Nephron progenitor cell (in vitro differentiated cells): ENCODE measurements at regions not wholly inside any gene's neighbourhood (a gene's known extent, or its start where the extent isn't known, plus 50 kb on each side); places are given as distances from the start of the nearest gene placed in this dataset.
"Not testable (repeated sequence)": the region's sequence is repeated elsewhere in the genome, so short reads cannot be mapped to it uniquely, and the experiment has no call there.

ENCODE experiments used
- DNase-seq: peaks from one replicate; pipeline ENCODE4 v3.0.0; 2021
- H3K27ac Mint-ChIP-seq: 2 replicates; pipeline ENCODE4 v1.8.0; 2021; ENCODE audit warnings: mild to moderate bottlenecking, moderate library complexity, mixed read lengths
- H3K27me3 Mint-ChIP-seq: 2 replicates; pipeline ENCODE4 v1.8.0; 2021; ENCODE audit warnings: mild to moderate bottlenecking, low read depth, mixed read lengths; ENCODE audit not compliant: poor library complexity
- H3K36me3 Mint-ChIP-seq: 2 replicates; pipeline ENCODE4 v1.8.0; 2021; ENCODE audit warnings: low read depth, mixed read lengths
- H3K4me1 Mint-ChIP-seq: 2 replicates; pipeline ENCODE4 v1.8.0; 2021; ENCODE audit warnings: mixed read lengths
- H3K4me3 Mint-ChIP-seq: 2 replicates; pipeline ENCODE4 v1.8.0; 2021; ENCODE audit warnings: mild to moderate bottlenecking, moderate library complexity, mixed read lengths
- H3K9me3 Mint-ChIP-seq: 2 replicates; pipeline ENCODE4 v1.8.0; 2021; ENCODE audit warnings: mild to moderate bottlenecking, moderate library complexity, mixed read lengths
- CTCF ChIP-seq: fragments of 200-600 bp; sonication (generic); IDR thresholded peaks from 2 replicates; pipeline ENCODE4 v1.5.0; 2021; ENCODE audit warnings: antibody characterized with exemption

DNA sequence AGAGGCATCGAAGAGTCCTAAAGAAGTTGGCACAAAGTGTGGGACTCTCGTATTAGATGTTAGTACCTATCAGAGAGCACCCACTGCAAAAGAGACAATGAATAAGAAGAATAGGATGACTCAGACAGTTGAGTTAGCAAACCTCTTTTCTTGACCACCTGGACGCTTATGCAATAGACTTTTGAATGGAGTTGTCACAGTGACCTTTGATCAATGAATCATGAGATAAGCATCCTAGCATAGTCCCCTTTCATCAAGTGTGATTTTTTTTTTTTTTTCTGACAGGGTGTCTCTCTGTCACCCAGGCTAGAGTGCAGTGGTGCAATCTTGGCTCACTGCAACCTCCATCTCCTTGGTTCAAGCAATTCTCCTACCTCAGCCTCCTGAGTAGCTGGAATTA, 1417.9 kb upstream of the GOT2 start:
- no peak for DNase-seq
- no peak overlapping the region for H3K4me3 Mint-ChIP-seq
- peaks cover 2% of the 10 kb centered on the region for H3K27me3 Mint-ChIP-seq
- no peaks in the 10 kb centered on the region for H3K36me3 Mint-ChIP-seq
- no peak for TF ChIP-seq CTCF
- no peaks in the 10 kb centered on the region for H3K4me1 Mint-ChIP-seq
- peaks cover 19% of the 10 kb centered on the region for H3K9me3 Mint-ChIP-seq
- no peak overlapping the region for H3K27ac Mint-ChIP-seq

- Mint-ChIP-seq H3K27ac (no peak overlapping the region), H3K4me3 (no peak overlapping the region), H3K27me3 (peaks cover 2% of the 10 kb centered on the region), H3K36me3 (no peaks in the 10 kb centered on the region), H3K4me1 (no peaks in the 10 kb centered on the region), H3K9me3 (peaks cover 19% of the 10 kb centered on the region)
- no peak for DNase-seq
- TF ChIP-seq CTCF: no peak
These were observed 1416.8 kb upstream of the GOT2 start for GRCh38 chr16:60150907-60151306.

- no peaks in the 10 kb centered on the region for H3K27me3 Mint-ChIP-seq
- H3K27ac Mint-ChIP-seq: no peak overlapping the region
- no peak overlapping the region for H3K4me3 Mint-ChIP-seq
- DNase-seq: no peak
- H3K4me1 Mint-ChIP-seq: no peaks in the 10 kb centered on the region
- peaks cover 21% of the 10 kb centered on the region for H3K9me3 Mint-ChIP-seq
- TF ChIP-seq CTCF: no peak
- no peaks in the 10 kb centered on the region for H3K36me3 Mint-ChIP-seq
These were observed 1409.2 kb upstream of the GOT2 start for GRCh38 chr16:60143348-60143705.

DNA sequence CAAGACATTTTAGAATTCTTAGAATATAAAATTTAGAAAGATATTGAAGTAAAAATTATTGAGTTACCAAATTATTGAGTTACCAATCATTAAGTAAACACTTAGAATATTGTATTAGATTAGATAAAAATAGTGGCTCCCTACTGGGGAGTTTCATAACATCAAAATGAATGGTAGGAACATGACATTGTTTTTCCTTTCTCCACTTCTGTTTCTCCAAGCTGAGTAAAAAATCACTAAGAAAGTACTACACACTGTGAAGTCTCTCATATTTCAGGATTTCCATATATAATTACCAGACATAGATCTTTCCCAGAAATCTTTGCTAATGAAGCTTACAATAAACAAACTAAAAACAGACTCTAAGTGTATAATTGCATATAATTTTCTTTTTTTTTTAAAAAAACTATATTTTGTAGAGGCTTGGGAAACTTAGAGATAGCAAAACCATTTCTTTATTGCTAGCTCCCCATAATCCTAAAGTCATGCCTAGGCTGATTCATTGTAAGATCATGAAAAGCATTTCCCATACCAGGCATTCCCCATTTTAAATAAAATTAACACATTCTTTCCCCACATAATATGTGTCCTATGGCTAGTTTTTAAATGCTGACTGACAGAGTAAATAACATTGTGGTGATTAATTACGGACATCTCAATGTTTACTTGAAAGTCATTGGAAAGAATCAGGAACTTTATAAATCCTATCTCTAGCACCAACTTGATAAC, 1408.7 kb upstream of the GOT2 start:
- Mint-ChIP-seq H3K36me3 (no peaks in the 10 kb centered on the region), H3K4me3 (no peak overlapping the region), H3K27me3 (no peaks in the 10 kb centered on the region)

DNA sequence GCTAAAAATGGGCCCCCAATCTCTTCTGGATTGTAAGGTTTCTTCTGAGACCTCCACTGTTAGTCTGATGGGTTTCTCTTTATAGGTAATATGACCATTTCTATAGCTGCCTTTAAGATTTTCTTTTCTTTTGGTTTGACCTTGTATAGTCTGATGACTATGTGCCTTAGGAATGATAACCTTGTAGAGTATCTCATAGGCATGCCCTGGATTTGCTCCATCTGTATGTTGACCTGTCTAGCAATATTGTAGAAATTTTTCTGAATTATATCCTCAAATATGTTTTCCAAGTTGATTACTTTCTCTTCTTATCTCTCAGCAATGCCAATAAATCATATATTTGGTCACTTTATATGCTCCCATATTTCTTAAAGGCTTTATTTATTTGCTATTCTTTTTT, 1403.8 kb upstream of the GOT2 start:
- DNase-seq: no peak
- H3K9me3 Mint-ChIP-seq: peaks cover 28% of the 10 kb centered on the region
- no peaks in the 10 kb centered on the region for H3K27me3 Mint-ChIP-seq
- H3K4me3 Mint-ChIP-seq: no peak overlapping the region
- H3K27ac Mint-ChIP-seq: no peak overlapping the region
- no peaks in the 10 kb centered on the region for H3K4me1 Mint-ChIP-seq
- no peaks in the 10 kb centered on the region for H3K36me3 Mint-ChIP-seq
- no peak for TF ChIP-seq CTCF

More for the DNA sequence above, 1408.7 kb upstream of the GOT2 start:
- no peaks in the 10 kb centered on the region for H3K4me1 Mint-ChIP-seq
- no peak for TF ChIP-seq CTCF
- H3K27ac Mint-ChIP-seq: no peak overlapping the region
- no peak for DNase-seq
- peaks cover 21% of the 10 kb centered on the region for H3K9me3 Mint-ChIP-seq

DNA sequence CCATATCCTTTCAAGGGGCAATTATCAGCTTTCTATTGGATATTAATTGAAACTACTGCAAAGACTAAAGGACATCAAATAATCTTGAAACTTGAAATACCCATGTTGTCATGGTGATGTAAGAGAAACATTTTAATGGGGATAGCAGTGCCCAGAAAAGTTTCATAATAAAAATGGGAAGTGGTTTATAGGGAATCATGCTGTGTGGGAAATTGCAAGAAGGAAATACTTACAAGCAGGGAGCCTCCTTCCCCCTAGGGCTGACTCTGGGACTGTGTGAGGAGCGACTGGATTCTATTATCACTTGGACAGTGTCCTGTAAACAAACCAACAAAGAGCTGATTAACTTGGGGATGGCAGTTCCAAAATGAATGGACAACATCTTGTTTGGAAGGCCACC, 1393.1 kb upstream of the GOT2 start:
- TF ChIP-seq CTCF: no peak
- H3K9me3 Mint-ChIP-seq: no peaks in the 10 kb centered on the region
- no peak overlapping the region for H3K4me3 Mint-ChIP-seq
- no peaks in the 10 kb centered on the region for H3K36me3 Mint-ChIP-seq
- H3K27me3 Mint-ChIP-seq: no peaks in the 10 kb centered on the region
- DNase-seq: no peak
- no peaks in the 10 kb centered on the region for H3K4me1 Mint-ChIP-seq
- H3K27ac Mint-ChIP-seq: no peak overlapping the region

GRCh38 chr16:60126115-60126514, 1392.0 kb upstream of the GOT2 start:
- DNase-seq, H3K36me3 Mint-ChIP-seq, H3K27ac Mint-ChIP-seq, H3K9me3 Mint-ChIP-seq, H3K27me3 Mint-ChIP-seq, H3K4me1 Mint-ChIP-seq, H3K4me3 Mint-ChIP-seq: not testable (repeated sequence)
